Smooth muscle cell (in vitro differentiated cells): ENCODE measurements at regions not wholly inside any gene's neighbourhood (a gene's known extent, or its start where the extent isn't known, plus 50 kb on each side); places are given as distances from the start of the nearest gene placed in this dataset.

Experiments
- DNase-seq: peaks from one replicate; lab custom pipeline; 2025; ENCODE audit not compliant: unreplicated experiment; lab: John Stamatoyannopoulos, UW
- H2AFZ ChIP-seq: fragments of 200-600 bp; sonication (generic); 2 replicates; pipeline ENCODE4 v1.6.0; 2016; ENCODE audit warnings: antibody characterized with exemption, low read depth, mild to moderate bottlenecking
- H3F3A ChIP-seq: fragments of 200-600 bp; sonication (generic); 2 replicates; pipeline ENCODE4 v1.6.0; 2017; ENCODE audit warnings: antibody characterized with exemption, low read depth
- H3K27ac ChIP-seq: fragments of 200-600 bp; sonication (generic); 2 replicates; pipeline ENCODE4 v1.5.1; 2016; ENCODE audit warnings: low read depth, mild to moderate bottlenecking
- H3K27me3 ChIP-seq: fragments of 200-600 bp; sonication (generic); 2 replicates; pipeline ENCODE4 v1.6.1; 2016; ENCODE audit warnings: low read depth, mild to moderate bottlenecking
- H3K36me3 ChIP-seq: fragments of 200-600 bp; sonication (generic); 2 replicates; pipeline ENCODE4 v1.5.1; 2016; ENCODE audit warnings: low read depth
- H3K4me1 ChIP-seq: fragments of 200-600 bp; sonication (generic); 2 replicates; pipeline ENCODE4 v1.5.1; 2016; ENCODE audit warnings: low read depth
- H3K4me2 ChIP-seq: fragments of 200-600 bp; sonication (generic); 2 replicates; pipeline ENCODE4 v1.6.0; 2016; ENCODE audit warnings: mild to moderate bottlenecking
- H3K4me3 ChIP-seq: fragments of 200-600 bp; sonication (generic); 2 replicates; pipeline ENCODE4 v1.5.1; 2016; ENCODE audit warnings: mild to moderate bottlenecking
- H3K79me2 ChIP-seq: fragments of 200-600 bp; sonication (generic); 2 replicates; pipeline ENCODE4 v1.6.0; 2016; ENCODE audit warnings: low read depth, mild to moderate bottlenecking
- H3K9ac ChIP-seq: fragments of 200-600 bp; sonication (generic); 2 replicates; pipeline ENCODE4 v1.6.0; 2016; ENCODE audit warnings: low read depth
- H3K9me3 ChIP-seq: fragments of 200-600 bp; sonication (generic); replicated peaks from 2 replicates; pipeline ENCODE4 v1.5.1; 2016; ENCODE audit warnings: low read depth
- H4K20me1 ChIP-seq: fragments of 200-600 bp; sonication (generic); 2 replicates; pipeline ENCODE4 v1.6.0; 2016; ENCODE audit warnings: low read depth
- WGBS: methylation state at CpG from one replicate; pipeline ENCODE4 v1.1.7; 2016; ENCODE audit warnings: low lambda C conversion rate; 5-methylcytosine and 5-hydroxymethylcytosine counted together
- TF ChIP-seq, protein P1 (sequence below): fragments of 200-600 bp; sonication (generic); IDR thresholded peaks from 2 replicates; pipeline ENCODE4 v1.5.1; 2017; ENCODE audit warnings: borderline replicate concordance, mild to moderate bottlenecking, antibody characterized with exemption; ENCODE audit not compliant: insufficient read depth, poor library complexity, severe bottlenecking

DNA sequence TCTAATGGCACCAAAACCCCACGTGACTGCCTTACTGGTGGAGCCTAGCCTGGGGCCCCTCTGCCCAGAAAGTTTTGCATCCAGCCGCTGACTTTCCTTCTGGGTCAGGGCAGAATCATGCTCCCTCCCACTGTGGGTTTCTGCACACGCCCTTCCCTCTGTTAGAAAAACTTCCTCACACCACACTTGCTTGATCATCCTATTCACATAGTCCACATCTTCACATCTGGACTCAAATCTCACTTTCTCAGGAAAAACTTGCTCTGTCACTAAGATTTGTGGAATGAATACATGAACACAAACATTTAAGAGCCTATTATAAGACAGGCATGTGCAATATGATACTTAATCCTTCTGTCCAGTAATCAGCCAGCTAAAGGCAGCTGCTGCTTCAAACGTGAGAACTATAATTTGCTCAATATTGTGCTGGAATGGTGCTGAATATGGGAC is 274.7 kb downstream of the RND3 start:
- DNase-seq, result no peak
- peak overlapping the region; percentile 32 for H3K4me2 ChIP-seq
- H3K79me2 ChIP-seq, result no peaks in the 10 kb centered on the region
- 30% methylated on average over 4 of the region's 4 CpGs for WGBS
- no peaks in the 10 kb centered on the region for H3K27me3 ChIP-seq
- no peak overlapping the region for H3K27ac ChIP-seq
- H3K4me1 ChIP-seq, result peaks cover 22% of the 10 kb centered on the region
- no peak overlapping the region for H3K9ac ChIP-seq
- TF ChIP-seq, protein P1, sequence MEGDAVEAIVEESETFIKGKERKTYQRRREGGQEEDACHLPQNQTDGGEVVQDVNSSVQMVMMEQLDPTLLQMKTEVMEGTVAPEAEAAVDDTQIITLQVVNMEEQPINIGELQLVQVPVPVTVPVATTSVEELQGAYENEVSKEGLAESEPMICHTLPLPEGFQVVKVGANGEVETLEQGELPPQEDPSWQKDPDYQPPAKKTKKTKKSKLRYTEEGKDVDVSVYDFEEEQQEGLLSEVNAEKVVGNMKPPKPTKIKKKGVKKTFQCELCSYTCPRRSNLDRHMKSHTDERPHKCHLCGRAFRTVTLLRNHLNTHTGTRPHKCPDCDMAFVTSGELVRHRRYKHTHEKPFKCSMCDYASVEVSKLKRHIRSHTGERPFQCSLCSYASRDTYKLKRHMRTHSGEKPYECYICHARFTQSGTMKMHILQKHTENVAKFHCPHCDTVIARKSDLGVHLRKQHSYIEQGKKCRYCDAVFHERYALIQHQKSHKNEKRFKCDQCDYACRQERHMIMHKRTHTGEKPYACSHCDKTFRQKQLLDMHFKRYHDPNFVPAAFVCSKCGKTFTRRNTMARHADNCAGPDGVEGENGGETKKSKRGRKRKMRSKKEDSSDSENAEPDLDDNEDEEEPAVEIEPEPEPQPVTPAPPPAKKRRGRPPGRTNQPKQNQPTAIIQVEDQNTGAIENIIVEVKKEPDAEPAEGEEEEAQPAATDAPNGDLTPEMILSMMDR, result no peak
- H4K20me1 ChIP-seq, result no peaks in the 10 kb centered on the region
- H3K4me3 ChIP-seq, result no peak overlapping the region
- no peaks in the 10 kb centered on the region for H3K9me3 ChIP-seq
- H3K36me3 ChIP-seq, result no peaks in the 10 kb centered on the region
- peak overlapping the region; percentile 45 for H2AFZ ChIP-seq
- no peaks in the 10 kb centered on the region for H3F3A ChIP-seq

DNA sequence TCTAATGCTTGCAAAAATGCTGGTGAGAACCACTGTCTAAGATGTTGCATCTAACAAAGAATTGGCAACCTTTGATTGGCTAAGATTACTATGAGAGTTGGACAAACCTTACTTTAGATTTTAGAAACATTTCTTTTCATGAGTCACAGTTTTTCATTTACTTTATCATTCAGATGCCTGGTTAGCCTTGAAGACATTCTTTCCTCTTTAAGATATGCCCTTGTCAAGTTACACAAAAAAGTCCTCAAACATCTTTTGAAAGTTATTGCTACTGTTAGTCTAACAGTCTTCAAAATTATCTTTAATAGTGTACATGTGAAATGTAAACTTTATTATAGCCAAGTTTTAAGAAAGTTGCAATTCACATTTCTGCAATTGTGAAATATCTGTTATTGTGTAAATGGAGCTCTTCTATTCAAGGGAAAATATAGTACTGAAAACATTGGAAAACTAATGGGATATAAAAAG is 276.3 kb downstream of the RND3 start:
- Histone ChIP-seq H3F3A (no peaks in the 10 kb centered on the region), H3K9ac (no peak overlapping the region), H3K4me1 (peaks cover 22% of the 10 kb centered on the region), H3K27ac (peak overlapping the region; percentile 1), H2AFZ (peak overlapping the region; percentile 42), H3K9me3 (no peaks in the 10 kb centered on the region), H3K4me2 (peak overlapping the region; percentile 31), H3K36me3 (no peaks in the 10 kb centered on the region), H3K4me3 (no peak overlapping the region), H3K79me2 (no peaks in the 10 kb centered on the region), H3K27me3 (no peaks in the 10 kb centered on the region), H4K20me1 (no peaks in the 10 kb centered on the region)
- TF ChIP-seq, protein P1, result no peak
- no peak for DNase-seq

DNA sequence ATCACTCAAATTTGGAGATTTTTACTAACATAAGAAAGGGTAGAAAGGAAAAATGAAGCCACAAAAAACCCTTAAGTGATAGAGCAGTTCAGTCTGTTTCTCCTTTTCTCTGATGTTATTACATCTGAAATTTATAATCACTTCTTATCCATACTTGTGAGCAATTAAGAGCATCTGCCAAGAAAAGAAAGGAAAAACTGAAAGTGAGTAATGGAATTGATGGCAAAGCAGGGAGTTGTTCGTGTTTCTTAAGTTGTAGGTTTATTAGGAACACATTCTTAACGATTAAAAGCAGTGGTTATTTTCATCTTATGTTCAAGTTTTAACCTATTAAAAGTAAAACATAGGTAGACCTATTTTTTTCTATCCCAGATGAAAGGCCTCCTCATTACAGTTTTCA is 277.7 kb downstream of the RND3 start:
- DNase-seq, result no peak
- no peaks in the 10 kb centered on the region for H3F3A ChIP-seq
- H3K79me2 ChIP-seq, result no peaks in the 10 kb centered on the region
- H3K4me3 ChIP-seq, result no peak overlapping the region
- no peaks in the 10 kb centered on the region for H3K36me3 ChIP-seq
- TF ChIP-seq, protein P1, result no peak
- WGBS, result 86% methylated on average over 2 of the region's 2 CpGs
- H3K4me1 ChIP-seq, result peaks cover 25% of the 10 kb centered on the region
- no peak overlapping the region for H3K27ac ChIP-seq
- H4K20me1 ChIP-seq, result no peaks in the 10 kb centered on the region
- H2AFZ ChIP-seq, result no peak overlapping the region
- H3K9ac ChIP-seq, result no peak overlapping the region
- no peak overlapping the region for H3K4me2 ChIP-seq
- H3K9me3 ChIP-seq, result no peaks in the 10 kb centered on the region
- H3K27me3 ChIP-seq, result no peaks in the 10 kb centered on the region

DNA sequence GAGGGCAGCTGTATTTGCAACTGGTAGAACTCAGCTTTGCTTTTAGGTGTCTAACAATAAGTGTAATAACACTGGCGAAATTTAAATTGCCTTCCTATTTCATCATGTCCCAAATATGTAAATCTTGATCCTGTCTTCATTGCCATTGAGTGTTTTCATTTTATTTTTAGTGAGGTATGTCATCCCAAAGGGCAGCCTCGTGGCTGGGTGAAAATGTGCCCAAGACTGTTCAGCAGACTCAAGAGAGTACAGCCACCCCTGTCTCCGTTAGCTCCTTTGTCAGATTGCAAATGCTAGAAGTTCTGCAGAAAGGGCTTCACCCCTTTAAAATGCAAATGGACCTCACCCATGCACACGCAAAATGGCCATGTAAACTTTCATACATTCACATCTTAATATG is 278.8 kb downstream of the RND3 start:
- H3K27ac ChIP-seq, result no peak overlapping the region

More for the DNA sequence above, 278.8 kb downstream of the RND3 start:
- Histone ChIP-seq H3K36me3 (no peaks in the 10 kb centered on the region), H3K79me2 (no peaks in the 10 kb centered on the region), H3K9me3 (no peaks in the 10 kb centered on the region), H3K4me1 (peaks cover 23% of the 10 kb centered on the region), H3K27me3 (no peaks in the 10 kb centered on the region), H2AFZ (no peak overlapping the region), H3K4me2 (no peak overlapping the region), H3K9ac (no peak overlapping the region), H3F3A (no peaks in the 10 kb centered on the region), H4K20me1 (no peaks in the 10 kb centered on the region), H3K4me3 (no peak overlapping the region)
- WGBS, result 87% methylated on average over 4 of the region's 4 CpGs
- TF ChIP-seq, protein P1, result no peak
- DNase-seq, result no peak
